Omental fat pad (tissue), 3 donors: ENCODE measurements at regions not wholly inside any gene's neighbourhood (a gene's known extent, or its start where the extent isn't known, plus 50 kb on each side); places are given as distances from the start of the nearest gene placed in this dataset.

Experiments used
- ATAC-seq: fragments of 150-250 bp; one replicate; pipeline ENCODE4 v1.9.1; 2016; ENCODE audit warnings: mild to moderate bottlenecking, moderate library complexity; ENCODE audit not compliant: low FRiP score
- DNase-seq: peaks from one replicate; pipeline ENCODE4 v3.0.0-alpha.2; 2019; ENCODE audit warnings: low spot score
- CTCF ChIP-seq, 3 donors: fragments of 450-650 bp; IDR thresholded peaks; one replicate each; pipeline ENCODE4 v1.5.1; 2016 to 2017; ENCODE audit warnings: antibody characterized with exemption in 3 of 3, mild to moderate bottlenecking in 3 of 3, moderate library complexity in 2 of 3

- ATAC-seq (no peak), DNase-seq (no peak)
- no peak for TF ChIP-seq CTCF (IDR thresholded peaks at IDR 0.05)
Measured at GRCh38 chr16:8229011-8229520, 361.2 kb downstream of the TMEM114 start.

GRCh38 chr16:8217201-8217600 lies 373.1 kb downstream of the TMEM114 start:
- no peak for DNase-seq
- TF ChIP-seq CTCF (IDR thresholded peaks at IDR 0.05): no peak
- no peak for ATAC-seq

GRCh38 chr16:8204769-8205168 lies 385.5 kb downstream of the TMEM114 start:
- ATAC-seq: no peak
- DNase-seq: no peak
- TF ChIP-seq CTCF (IDR thresholded peaks at IDR 0.05): no peak

- ATAC-seq: no peak
- TF ChIP-seq CTCF (IDR thresholded peaks at IDR 0.05): no peak
Measured at GRCh38 chr16:8204096-8204495, 386.2 kb downstream of the TMEM114 start.

GRCh38 chr16:8203101-8203500 lies 387.2 kb downstream of the TMEM114 start:
- DNase-seq (no peak), ATAC-seq (no peak)
- no peak for TF ChIP-seq CTCF (IDR thresholded peaks at IDR 0.05)

More at GRCh38 chr16:8204096-8204495, 386.2 kb downstream of the TMEM114 start:
- DNase-seq: no peak

- no peak for TF ChIP-seq CTCF (IDR thresholded peaks at IDR 0.05)
- ATAC-seq (no peak), DNase-seq (no peak)
Measured at GRCh38 chr16:8200839-8201238, 389.5 kb downstream of the TMEM114 start.

GRCh38 chr16:8199390-8199789 lies 390.9 kb downstream of the TMEM114 start:
- no peak for TF ChIP-seq CTCF (IDR thresholded peaks at IDR 0.05)
- DNase-seq: no peak
- no peak for ATAC-seq
